RWPE2 (cell line): ENCODE measurements at regions not wholly inside any gene's neighbourhood (a gene's known extent, or its start where the extent isn't known, plus 50 kb on each side); places are given as distances from the start of the nearest gene placed in this dataset.

ENCODE experiments used
- ATAC-seq: fragments of 200-7000 bp; cut with Tn5 transposase; 3 replicates; pipeline ENCODE4 v1.9.1; 2021; ENCODE audit warnings: low read depth
- DNase-seq: peaks from one replicate; pipeline ENCODE4 v3.0.0-alpha.2; 2020; ENCODE audit warnings: low spot score
- H3K27ac ChIP-seq: fragments of 450-650 bp; 2 replicates; pipeline ENCODE4 v1.5.1; 2017; ENCODE audit warnings: mild to moderate bottlenecking; ENCODE audit not compliant: poor library complexity, severe bottlenecking
- H3K27me3 ChIP-seq: fragments of 250-450 bp; sonication (Bioruptor Pico); 2 replicates; pipeline ENCODE4 v1.5.1; 2021; ENCODE audit warnings: mild to moderate bottlenecking, moderate library complexity; ENCODE audit not compliant: insufficient read depth, poor library complexity, severe bottlenecking
- H3K36me3 ChIP-seq: fragments of 250-450 bp; sonication (Bioruptor Pico); 2 replicates; pipeline ENCODE4 v1.5.1; 2020; ENCODE audit warnings: low read depth, mild to moderate bottlenecking, moderate library complexity
- H3K4me1 ChIP-seq: fragments of 250-450 bp; sonication (Bioruptor Pico); 2 replicates; pipeline ENCODE4 v1.5.1; 2021; ENCODE audit warnings: mild to moderate bottlenecking, moderate library complexity; ENCODE audit not compliant: insufficient read depth, poor library complexity, severe bottlenecking
- H3K4me3 ChIP-seq: fragments of 250-450 bp; sonication (Bioruptor Pico); 2 replicates; pipeline ENCODE4 v1.5.1; 2021; ENCODE audit warnings: mild to moderate bottlenecking, moderate library complexity; ENCODE audit not compliant: severe bottlenecking
- H3K9me3 ChIP-seq: fragments of 250-450 bp; sonication (Bioruptor Pico); 2 replicates; pipeline ENCODE4 v1.5.1; 2021; ENCODE audit warnings: mild to moderate bottlenecking, moderate library complexity; ENCODE audit not compliant: severe bottlenecking
- TF ChIP-seq, protein P1 (sequence below): fragments of 450-650 bp; IDR thresholded peaks from one replicate; pipeline ENCODE4 v1.5.1; 2017; ENCODE audit warnings: mild to moderate bottlenecking, moderate library complexity; ENCODE audit not compliant: poor library complexity, severe bottlenecking

DNA sequence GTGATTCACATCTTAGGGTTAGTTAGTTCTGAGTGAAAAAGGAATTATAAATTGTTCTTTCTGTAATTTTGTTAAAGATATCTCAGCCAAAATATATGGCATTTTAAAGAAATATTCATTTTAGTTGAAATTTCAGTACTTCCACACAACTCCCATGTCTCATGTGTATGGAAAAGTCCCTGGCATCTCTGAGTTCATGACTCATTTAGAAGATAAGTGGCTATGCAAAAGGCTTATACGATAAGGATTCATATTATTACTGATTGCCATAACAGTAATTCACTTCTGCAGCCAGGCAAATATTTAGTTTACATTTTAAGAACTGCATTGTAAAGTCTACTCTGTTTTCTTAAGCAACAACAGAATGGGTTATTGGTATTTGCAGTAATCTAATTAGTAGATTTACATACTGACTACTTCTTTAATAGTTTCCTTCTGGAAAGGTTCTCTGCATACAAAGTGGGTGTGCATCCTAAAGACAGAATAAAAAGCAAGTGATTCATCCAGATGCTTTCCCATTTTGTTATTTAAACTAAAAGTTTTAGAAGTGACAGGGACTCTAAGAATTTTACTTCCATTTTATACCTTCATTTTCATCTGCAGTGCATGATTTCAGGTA, 682.4 kb upstream of the PABPC4L start:
- Histone ChIP-seq H3K4me1 (no peaks in the 10 kb centered on the region), H3K27ac (no peak overlapping the region), H3K27me3 (no peaks in the 10 kb centered on the region), H3K9me3 (no peaks in the 10 kb centered on the region), H3K36me3 (no peaks in the 10 kb centered on the region), H3K4me3 (no peak overlapping the region)
- no peak for ATAC-seq
- no peak for DNase-seq
- TF ChIP-seq, protein P1, sequence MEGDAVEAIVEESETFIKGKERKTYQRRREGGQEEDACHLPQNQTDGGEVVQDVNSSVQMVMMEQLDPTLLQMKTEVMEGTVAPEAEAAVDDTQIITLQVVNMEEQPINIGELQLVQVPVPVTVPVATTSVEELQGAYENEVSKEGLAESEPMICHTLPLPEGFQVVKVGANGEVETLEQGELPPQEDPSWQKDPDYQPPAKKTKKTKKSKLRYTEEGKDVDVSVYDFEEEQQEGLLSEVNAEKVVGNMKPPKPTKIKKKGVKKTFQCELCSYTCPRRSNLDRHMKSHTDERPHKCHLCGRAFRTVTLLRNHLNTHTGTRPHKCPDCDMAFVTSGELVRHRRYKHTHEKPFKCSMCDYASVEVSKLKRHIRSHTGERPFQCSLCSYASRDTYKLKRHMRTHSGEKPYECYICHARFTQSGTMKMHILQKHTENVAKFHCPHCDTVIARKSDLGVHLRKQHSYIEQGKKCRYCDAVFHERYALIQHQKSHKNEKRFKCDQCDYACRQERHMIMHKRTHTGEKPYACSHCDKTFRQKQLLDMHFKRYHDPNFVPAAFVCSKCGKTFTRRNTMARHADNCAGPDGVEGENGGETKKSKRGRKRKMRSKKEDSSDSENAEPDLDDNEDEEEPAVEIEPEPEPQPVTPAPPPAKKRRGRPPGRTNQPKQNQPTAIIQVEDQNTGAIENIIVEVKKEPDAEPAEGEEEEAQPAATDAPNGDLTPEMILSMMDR, result no peak

GRCh38 chr4:134879019-134879418, 677.4 kb upstream of the PABPC4L start:
- TF ChIP-seq, protein P1, result no peak
- DNase-seq, result no peak
- Histone ChIP-seq H3K4me1 (no peaks in the 10 kb centered on the region), H3K27me3 (no peaks in the 10 kb centered on the region), H3K27ac (no peak overlapping the region), H3K36me3 (no peaks in the 10 kb centered on the region), H3K9me3 (no peaks in the 10 kb centered on the region), H3K4me3 (no peak overlapping the region)
- ATAC-seq, result no peak

DNA sequence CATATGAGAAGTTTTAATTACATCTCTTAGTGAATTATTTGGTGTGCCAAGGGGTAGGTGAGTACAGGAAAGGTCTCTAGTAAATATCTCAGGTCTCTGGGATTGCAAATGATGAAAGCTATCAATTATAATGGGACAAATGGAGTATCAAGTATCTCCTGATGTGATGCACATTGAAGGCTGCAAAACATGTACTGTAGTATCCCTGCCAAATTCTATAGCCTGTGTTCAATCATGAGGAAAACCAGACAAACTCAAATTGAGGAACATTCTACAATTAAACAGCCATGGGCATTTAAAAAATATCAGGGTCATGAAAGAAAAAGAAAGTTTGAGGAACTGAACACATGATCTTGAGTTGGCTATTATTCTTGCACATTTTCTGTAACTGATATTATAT, 665.4 kb upstream of the PABPC4L start:
- Histone ChIP-seq H3K4me3 (no peak overlapping the region), H3K36me3 (no peaks in the 10 kb centered on the region), H3K4me1 (no peaks in the 10 kb centered on the region), H3K27me3 (no peaks in the 10 kb centered on the region), H3K27ac (no peak overlapping the region), H3K9me3 (no peaks in the 10 kb centered on the region)
- ATAC-seq (no peak), DNase-seq (no peak)
- TF ChIP-seq, protein P1, result no peak

- TF ChIP-seq, protein P1, result peak; percentile 3
- no peaks in the 10 kb centered on the region for H3K9me3 ChIP-seq
- H3K27me3 ChIP-seq, result no peaks in the 10 kb centered on the region
- no peak overlapping the region for H3K4me3 ChIP-seq
- no peaks in the 10 kb centered on the region for H3K4me1 ChIP-seq
- no peak overlapping the region for H3K27ac ChIP-seq
- H3K36me3 ChIP-seq, result no peaks in the 10 kb centered on the region
- DNase-seq (no peak), ATAC-seq (no peak)
These were observed 664.1 kb upstream of the PABPC4L start for GRCh38 chr4:134865675-134866074.

GRCh38 chr4:134862116-134862515, 660.5 kb upstream of the PABPC4L start:
- TF ChIP-seq, protein P1, result no peak
- DNase-seq (no peak), ATAC-seq (0 out of 3 replicates have a peak, but pooled peaks have one; percentile 36)
- Histone ChIP-seq H3K36me3 (no peaks in the 10 kb centered on the region), H3K4me3 (no peak overlapping the region), H3K9me3 (no peaks in the 10 kb centered on the region), H3K27me3 (no peaks in the 10 kb centered on the region), H3K4me1 (no peaks in the 10 kb centered on the region), H3K27ac (no peak overlapping the region)
